ENCODE measurements at regions not wholly inside any gene's neighbourhood (a gene's known extent, or its start where the extent isn't known, plus 50 kb on each side); places are given as distances from the start of the nearest gene placed in this dataset.

GRCh38 chr17:83203073-83203471 is 123.7 kb downstream of the METRNL start:
- no TSS peak for BruUV-seq (replicated peaks)
- H3K9me1 ChIP-seq (replicated peaks; ENCODE audit: control insufficient read depth, extremely low read depth, insufficient read depth, low read length) = no peaks in the 10 kb centered on the region
- ChIA-PET CTCF (interaction anchor here (1.0 to 2.3 kb wide), 4 partner anchors 8 to 421 kb away, joined by 3 to 14 read pairs (median 3); no protein-coding TSS in a partner anchor), POLR2A (no interaction called here)
- dilution Hi-C loops (cut with MboI; ENCODE audit: extremely low pct_ligation_motif_present, low sequenced_read_pairs) = no loop called here
- no peak overlapping the region for H3K27ac ChIP-seq (ENCODE audit: insufficient read depth, low read depth, low read length)
- no peaks in the 10 kb centered on the region for H4K20me1 ChIP-seq (replicated peaks; ENCODE audit: control insufficient read depth, extremely low read depth, insufficient read depth, low read length)
- H3K9me3 ChIP-seq (replicated peaks; ENCODE audit: control insufficient read depth, insufficient read depth, low read length) = no peaks in the 10 kb centered on the region
- intact Hi-C loops (cut with micrococcal nuclease) = no loop called here
- H3K4me2 ChIP-seq (ENCODE audit: insufficient read depth, low read length) = no peak overlapping the region
- H3K4me3 ChIP-seq (replicated peaks in 1 of 3; ENCODE audit: insufficient read depth in 1 of 3, low read depth in 1 of 3, low read length in 3 of 3) = no peak overlapping the region
- H3K9ac ChIP-seq (replicated peaks; ENCODE audit: extremely low read depth, insufficient read depth, low read length) = no peak overlapping the region
- H2AFZ ChIP-seq (ENCODE audit: low read depth, low read length) = no peak overlapping the region
- FAIRE-seq (no peak), DNase-seq (ENCODE audit: low read depth, low spot score) (peak; percentile 19)
- no peaks in the 10 kb centered on the region for H3K79me2 ChIP-seq (ENCODE audit: control insufficient read depth, insufficient read depth, low read length)
- H3K36me3 ChIP-seq (ENCODE audit: control insufficient read depth in 2 of 2, extremely low read depth in 1 of 2, insufficient read depth in 2 of 2, low read length in 2 of 2) = no peaks in the 10 kb centered on the region
- H3K4me1 ChIP-seq (ENCODE audit: control insufficient read depth, extremely low read depth, insufficient read depth, low read length) = no peaks in the 10 kb centered on the region
- TF ChIP-seq EZH2 (IDR thresholded peaks at IDR 0.05; ENCODE audit: borderline replicate concordance, low read depth, low read length, severe bottlenecking) (no peak), MAX (IDR thresholded peaks at IDR 0.05; ENCODE audit: insufficient read depth, insufficient read length) (no peak), JUN (IDR thresholded peaks at IDR 0.05; ENCODE audit: borderline replicate concordance, insufficient read depth, insufficient read length, low read depth) (no peak), FOS (IDR thresholded peaks at IDR 0.05; ENCODE audit: borderline replicate concordance, insufficient read depth, low read length) (peak; percentile 32), POLR2A (IDR thresholded peaks at IDR 0.05; ENCODE audit: low read depth, low read length) (no peak), POLR2AphosphoS5 (IDR thresholded peaks at IDR 0.05; ENCODE audit: insufficient read depth, low read depth, low read length) (no peak)
- no peaks in the 10 kb centered on the region for H3K27me3 ChIP-seq (ENCODE audit: control insufficient read depth in 2 of 2, insufficient read depth in 2 of 2, low read length in 2 of 2)

DNA sequence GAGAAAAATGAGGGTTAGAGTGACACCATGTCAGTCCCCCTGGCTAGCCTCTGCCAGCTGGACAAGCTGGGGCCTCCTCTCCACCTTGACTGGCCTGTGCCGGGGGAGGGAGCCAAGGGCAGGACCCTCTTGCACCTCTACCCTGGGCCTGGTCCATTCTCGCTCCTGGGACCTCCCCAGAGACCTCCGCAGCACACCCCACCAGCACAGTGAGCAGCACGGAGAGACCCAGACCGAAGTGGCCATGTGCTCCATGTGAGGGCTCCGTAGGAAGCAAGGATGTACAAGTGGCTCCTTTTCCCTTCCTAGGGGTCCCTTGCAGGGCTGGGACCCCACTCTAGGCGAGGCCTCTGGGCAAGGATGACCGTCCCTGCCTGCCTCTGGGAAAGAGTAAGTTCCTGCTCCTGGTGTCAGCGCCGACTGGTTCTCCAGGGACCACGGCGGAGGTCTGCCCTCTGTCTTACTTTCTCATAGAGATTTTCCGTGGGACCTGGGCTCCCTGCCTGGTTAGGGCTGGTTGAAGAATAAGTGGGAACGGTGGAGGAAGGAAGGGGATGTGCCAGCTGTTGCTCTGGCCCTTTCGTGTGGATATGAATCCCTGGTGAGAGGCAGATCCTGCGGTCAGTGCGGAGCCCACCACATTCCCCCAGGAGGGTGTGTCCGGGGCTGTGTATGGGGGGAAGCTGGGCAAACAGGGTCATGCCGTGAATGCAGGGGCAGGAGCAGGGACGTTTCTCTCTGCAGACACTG is 124.2 kb downstream of the METRNL start:
- H3K9me1 ChIP-seq (replicated peaks; ENCODE audit: control insufficient read depth, extremely low read depth, insufficient read depth, low read length) = no peaks in the 10 kb centered on the region
- H3K79me2 ChIP-seq (ENCODE audit: control insufficient read depth, insufficient read depth, low read length) = no peaks in the 10 kb centered on the region
- FAIRE-seq = no peak
- dilution Hi-C loops (cut with MboI; ENCODE audit: extremely low pct_ligation_motif_present, low sequenced_read_pairs) = no loop called here
- no peak for TF ChIP-seq MAX (IDR thresholded peaks at IDR 0.05; ENCODE audit: insufficient read depth, insufficient read length)
- no peak for TF ChIP-seq FOS (IDR thresholded peaks at IDR 0.05; ENCODE audit: borderline replicate concordance, insufficient read depth, low read length)
- TF ChIP-seq GATA2 (IDR thresholded peaks at IDR 0.05; ENCODE audit: insufficient read depth, insufficient read length, low read depth, low read length) = no peak
- no peak for TF ChIP-seq MYC (IDR thresholded peaks at IDR 0.05; ENCODE audit: low read depth, low read length)
- TF ChIP-seq JUN (IDR thresholded peaks at IDR 0.05; ENCODE audit: borderline replicate concordance, insufficient read depth, insufficient read length, low read depth) = no peak
- no peak for TF ChIP-seq POLR2AphosphoS5 (IDR thresholded peaks at IDR 0.05; ENCODE audit: insufficient read depth, low read depth, low read length)
- no peak for TF ChIP-seq POLR2A (IDR thresholded peaks at IDR 0.05; ENCODE audit: low read depth, low read length)
- no peak for TF ChIP-seq EZH2 (IDR thresholded peaks at IDR 0.05; ENCODE audit: borderline replicate concordance, low read depth, low read length, severe bottlenecking)
- TF ChIP-seq, protein P1, sequence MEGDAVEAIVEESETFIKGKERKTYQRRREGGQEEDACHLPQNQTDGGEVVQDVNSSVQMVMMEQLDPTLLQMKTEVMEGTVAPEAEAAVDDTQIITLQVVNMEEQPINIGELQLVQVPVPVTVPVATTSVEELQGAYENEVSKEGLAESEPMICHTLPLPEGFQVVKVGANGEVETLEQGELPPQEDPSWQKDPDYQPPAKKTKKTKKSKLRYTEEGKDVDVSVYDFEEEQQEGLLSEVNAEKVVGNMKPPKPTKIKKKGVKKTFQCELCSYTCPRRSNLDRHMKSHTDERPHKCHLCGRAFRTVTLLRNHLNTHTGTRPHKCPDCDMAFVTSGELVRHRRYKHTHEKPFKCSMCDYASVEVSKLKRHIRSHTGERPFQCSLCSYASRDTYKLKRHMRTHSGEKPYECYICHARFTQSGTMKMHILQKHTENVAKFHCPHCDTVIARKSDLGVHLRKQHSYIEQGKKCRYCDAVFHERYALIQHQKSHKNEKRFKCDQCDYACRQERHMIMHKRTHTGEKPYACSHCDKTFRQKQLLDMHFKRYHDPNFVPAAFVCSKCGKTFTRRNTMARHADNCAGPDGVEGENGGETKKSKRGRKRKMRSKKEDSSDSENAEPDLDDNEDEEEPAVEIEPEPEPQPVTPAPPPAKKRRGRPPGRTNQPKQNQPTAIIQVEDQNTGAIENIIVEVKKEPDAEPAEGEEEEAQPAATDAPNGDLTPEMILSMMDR (IDR thresholded peaks at IDR 0.05; ENCODE audit: extremely low read depth in 1 of 2, insufficient read depth in 1 of 2, low read depth in 1 of 2, low read length in 2 of 2) = no peak
- no peak overlapping the region for H3K4me3 ChIP-seq (replicated peaks in 1 of 3; ENCODE audit: insufficient read depth in 1 of 3, low read depth in 1 of 3, low read length in 3 of 3)
- H3K36me3 ChIP-seq (ENCODE audit: control insufficient read depth in 2 of 2, extremely low read depth in 1 of 2, insufficient read depth in 2 of 2, low read length in 2 of 2) = no peaks in the 10 kb centered on the region
- H4K20me1 ChIP-seq (replicated peaks; ENCODE audit: control insufficient read depth, extremely low read depth, insufficient read depth, low read length) = no peaks in the 10 kb centered on the region
- no peak overlapping the region for H3K27ac ChIP-seq (ENCODE audit: insufficient read depth, low read depth, low read length)
- DNase-seq (ENCODE audit: low read depth, low spot score) = peak; percentile 23
- H3K4me2 ChIP-seq (ENCODE audit: insufficient read depth, low read length) = no peak overlapping the region
- H3K9ac ChIP-seq (replicated peaks; ENCODE audit: extremely low read depth, insufficient read depth, low read length) = no peak overlapping the region
- intact Hi-C loops (cut with micrococcal nuclease) = no loop called here
- H2AFZ ChIP-seq (ENCODE audit: low read depth, low read length) = no peak overlapping the region
- CTCF ChIA-PET = interaction anchor here (0.6 to 2.3 kb wide), 5 partner anchors 9 to 422 kb away, joined by 3 to 14 read pairs (median 3); no protein-coding TSS in a partner anchor
- H3K27me3 ChIP-seq (ENCODE audit: control insufficient read depth in 2 of 2, insufficient read depth in 2 of 2, low read length in 2 of 2) = no peaks in the 10 kb centered on the region
- POLR2A ChIA-PET = no interaction called here
- no peaks in the 10 kb centered on the region for H3K9me3 ChIP-seq (replicated peaks; ENCODE audit: control insufficient read depth, insufficient read depth, low read length)
- H3K4me1 ChIP-seq (ENCODE audit: control insufficient read depth, extremely low read depth, insufficient read depth, low read length) = no peaks in the 10 kb centered on the region
- BruUV-seq (replicated peaks) = no TSS peak
